ENCODE measurements at regions not wholly inside any gene's neighbourhood (a gene's known extent, or its start where the extent isn't known, plus 50 kb on each side); places are given as distances from the start of the nearest gene placed in this dataset.

- H3K36me3 ChIP-seq (replicated peaks in 1 of 2; ENCODE audit: control insufficient read depth in 1 of 2, insufficient read depth in 2 of 2, low read length in 2 of 2) = no peaks in the 10 kb centered on the region
- intact Hi-C loops (cut with micrococcal nuclease; ENCODE audit: unreplicated experiment) = no loop called here
- 3% methylated on average over 3 of the region's 3 CpGs for WGBS (ENCODE audit: low lambda C conversion rate)
- no peak overlapping the region for H2AFZ ChIP-seq (ENCODE audit: low read length)
- no peaks in the 10 kb centered on the region for H3K79me2 ChIP-seq (ENCODE audit: insufficient read depth, low read length)
- no TSS peak for BruUV-seq (replicated peaks)
- DNase-seq (ENCODE audit: low spot score) = no peak
- peaks cover 87% of the 10 kb centered on the region for H3K9me3 ChIP-seq (ENCODE audit: low read length)
- H3K4me1 ChIP-seq (ENCODE audit: insufficient read depth, low read length) = no peaks in the 10 kb centered on the region
- ATAC-seq = no peak
- no peak overlapping the region for H3K9ac ChIP-seq (ENCODE audit: insufficient read depth, low read depth, low read length)
- ChIA-PET CTCF (ENCODE audit: low intra/inter-chr PET ratio, low total read pairs) (no interaction called here), POLR2A (no interaction called here)
- H4K20me1 ChIP-seq (ENCODE audit: insufficient read depth, low read length) = no peaks in the 10 kb centered on the region
- H3K27me3 ChIP-seq (ENCODE audit: control insufficient read depth in 1 of 2, insufficient read depth in 2 of 2, low read length in 2 of 2) = no peaks in the 10 kb centered on the region
- no peak for FAIRE-seq
- in situ Hi-C loops (cut with HindIII; ENCODE audit: extremely low pct_ligation_motif_present, low pct_unique_long_range_greater_than_20kb) = no loop called here
- H3K4me2 ChIP-seq (ENCODE audit: low read depth, low read length) = no peak overlapping the region
- no peak overlapping the region for H3K4me3 ChIP-seq (replicated peaks in 1 of 3; ENCODE audit: insufficient read depth in 1 of 3, low read depth in 2 of 3, low read length in 3 of 3)
- H3K27ac ChIP-seq (ENCODE audit: extremely low read length, insufficient read depth, low read length) = no peak overlapping the region
- TF ChIP-seq ZNF430 (CRISPR knock-in tag; IDR thresholded peaks at IDR 0.05) (no peak), ZSCAN31 (CRISPR knock-in tag; IDR thresholded peaks at IDR 0.05; ENCODE audit: low read depth) (no peak), MTF1 (CRISPR knock-in tag; IDR thresholded peaks at IDR 0.05) (no peak), ZNF564 (CRISPR knock-in tag; IDR thresholded peaks at IDR 0.05) (no peak), DRAP1 (CRISPR knock-in tag; IDR thresholded peaks at IDR 0.05) (no peak), ELF3 (CRISPR knock-in tag; IDR thresholded peaks at IDR 0.05) (no peak)
Observed at GRCh38 chr14:25588751-25589150, 538.8 kb upstream of the STXBP6 start.

GRCh38 chr14:25574628-25575325 lies 524.8 kb upstream of the STXBP6 start:
- Histone ChIP-seq H2AFZ (ENCODE audit: low read length) (no peak overlapping the region), H3K4me1 (ENCODE audit: insufficient read depth, low read length) (no peaks in the 10 kb centered on the region), H3K4me2 (ENCODE audit: low read depth, low read length) (no peak overlapping the region), H4K20me1 (ENCODE audit: insufficient read depth, low read length) (no peaks in the 10 kb centered on the region), H3K9me3 (ENCODE audit: low read length) (peaks cover 97% of the 10 kb centered on the region), H3K36me3 (replicated peaks in 1 of 2; ENCODE audit: control insufficient read depth in 1 of 2, insufficient read depth in 2 of 2, low read length in 2 of 2) (no peaks in the 10 kb centered on the region), H3K79me2 (ENCODE audit: insufficient read depth, low read length) (no peaks in the 10 kb centered on the region), H3K9ac (ENCODE audit: insufficient read depth, low read depth, low read length) (no peak overlapping the region), H3K4me3 (replicated peaks in 1 of 3; ENCODE audit: insufficient read depth in 1 of 3, low read depth in 2 of 3, low read length in 3 of 3) (no peak overlapping the region), H3K27ac (ENCODE audit: extremely low read length, insufficient read depth, low read length) (no peak overlapping the region), H3K27me3 (ENCODE audit: control insufficient read depth in 1 of 2, insufficient read depth in 2 of 2, low read length in 2 of 2) (no peaks in the 10 kb centered on the region)
- ATAC-seq (no peak), FAIRE-seq (no peak), DNase-seq (ENCODE audit: low spot score) (no peak)
- intact Hi-C loops (cut with micrococcal nuclease; ENCODE audit: unreplicated experiment) = no loop called here
- POLR2A ChIA-PET = no interaction called here
- TF ChIP-seq ATF7 (IDR thresholded peaks at IDR 0.05) (peak; percentile 91), ATF7 (CRISPR knock-in tag; IDR thresholded peaks at IDR 0.05) (no peak), CREB1 (IDR thresholded peaks at IDR 0.05) (peak; percentile 44), CREB1 (CRISPR knock-in tag; IDR thresholded peaks at IDR 0.05) (no peak), ZBTB37 (CRISPR knock-in tag; IDR thresholded peaks at IDR 0.05) (no peak)
- under 1% methylated on average over 5 of the region's 5 CpGs for WGBS (ENCODE audit: low lambda C conversion rate)
- no TSS peak for BruUV-seq (replicated peaks)
- CTCF ChIA-PET (ENCODE audit: low intra/inter-chr PET ratio, low total read pairs) = no interaction called here
- in situ Hi-C loops (cut with HindIII; ENCODE audit: extremely low pct_ligation_motif_present, low pct_unique_long_range_greater_than_20kb) = no loop called here

Data from HepG2 (cell line).